ENCODE measurements at regions not wholly inside any gene's neighbourhood (a gene's known extent, or its start where the extent isn't known, plus 50 kb on each side); places are given as distances from the start of the nearest gene placed in this dataset.

DNA sequence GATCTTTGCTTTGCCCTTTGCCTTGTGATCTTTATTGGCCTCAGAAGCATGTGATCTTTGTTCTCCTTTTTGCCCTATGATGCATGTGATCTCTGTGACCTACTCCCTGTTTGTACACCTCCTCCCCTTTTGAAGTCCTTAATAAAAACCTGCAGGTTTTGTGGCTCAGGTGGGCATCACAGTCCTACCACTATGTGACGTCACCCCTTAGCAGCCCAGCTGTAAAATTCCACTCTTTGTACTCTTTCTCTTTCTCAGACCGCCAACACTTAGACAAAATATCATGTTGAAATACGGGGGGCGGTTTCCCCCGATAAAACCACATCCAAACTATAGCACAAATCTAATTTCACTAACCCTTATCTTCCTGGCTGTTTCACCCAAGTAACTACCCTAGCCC lies 76.7 kb upstream of the RAPGEF4 start:
- H3K27ac Mint-ChIP-seq = no peak overlapping the region
- H3K4me3 Mint-ChIP-seq = no peak overlapping the region
- H3K27me3 Mint-ChIP-seq = peaks cover 3% of the 10 kb centered on the region
- peaks cover 21% of the 10 kb centered on the region for H3K9me3 Mint-ChIP-seq
- no peak for DNase-seq
- intact Hi-C loops (cut with micrococcal nuclease) = no loop called here
- ChIA-PET POLR2A (no interaction called here), CTCF (no interaction called here)
- H3K4me1 Mint-ChIP-seq (ENCODE audit: low read depth) = no peaks in the 10 kb centered on the region
- H3K36me3 Mint-ChIP-seq = peaks cover 1% of the 10 kb centered on the region

DNA sequence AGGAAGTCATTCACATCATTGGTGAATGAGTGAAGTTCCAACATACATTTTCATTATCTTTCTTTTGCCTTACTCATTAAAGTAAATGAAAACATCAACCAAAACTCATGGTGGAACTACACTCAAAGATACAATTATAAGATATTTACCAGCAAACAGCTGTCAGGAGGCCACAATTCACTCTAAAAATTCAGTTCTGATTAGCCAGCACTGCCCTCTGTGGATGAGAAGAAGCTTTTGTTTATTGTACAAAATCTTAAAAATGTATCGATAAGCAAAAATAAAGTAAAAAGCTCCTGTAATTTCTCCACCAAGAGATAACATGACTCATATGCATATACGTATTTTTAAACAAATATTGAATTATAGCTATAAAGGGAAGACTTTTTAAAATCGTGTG lies 73.5 kb upstream of the RAPGEF4 start:
- DNase-seq = no peak
- intact Hi-C loops (cut with micrococcal nuclease) = no loop called here
- peaks cover 39% of the 10 kb centered on the region for H3K9me3 Mint-ChIP-seq
- no peak overlapping the region for H3K27ac Mint-ChIP-seq
- CTCF ChIA-PET = no interaction called here
- H3K36me3 Mint-ChIP-seq = peaks cover 7% of the 10 kb centered on the region
- H3K27me3 Mint-ChIP-seq = peaks cover 3% of the 10 kb centered on the region
- POLR2A ChIA-PET = no interaction called here
- no peak overlapping the region for H3K4me3 Mint-ChIP-seq
- no peaks in the 10 kb centered on the region for H3K4me1 Mint-ChIP-seq (ENCODE audit: low read depth)

GRCh38 chr2:172664766-172665165 lies 70.9 kb upstream of the RAPGEF4 start:
- H3K4me1 Mint-ChIP-seq (ENCODE audit: low read depth) = no peaks in the 10 kb centered on the region
- peaks cover 6% of the 10 kb centered on the region for H3K36me3 Mint-ChIP-seq
- no peak for DNase-seq
- ChIA-PET POLR2A (no interaction called here), CTCF (no interaction called here)
- peaks cover 6% of the 10 kb centered on the region for H3K27me3 Mint-ChIP-seq
- H3K9me3 Mint-ChIP-seq = peaks cover 24% of the 10 kb centered on the region
- no peak overlapping the region for H3K4me3 Mint-ChIP-seq
- intact Hi-C loops (cut with micrococcal nuclease) = no loop called here
- no peak overlapping the region for H3K27ac Mint-ChIP-seq

GRCh38 chr2:172667581-172668325 lies 67.9 kb upstream of the RAPGEF4 start:
- H3K4me1 Mint-ChIP-seq (ENCODE audit: low read depth) = no peaks in the 10 kb centered on the region
- H3K36me3 Mint-ChIP-seq = peaks cover 6% of the 10 kb centered on the region
- H3K4me3 Mint-ChIP-seq = no peak overlapping the region
- peaks cover 18% of the 10 kb centered on the region for H3K9me3 Mint-ChIP-seq
- DNase-seq = no peak
- ChIA-PET POLR2A (no interaction called here), CTCF (no interaction called here)
- intact Hi-C loops (cut with micrococcal nuclease) = no loop called here
- H3K27me3 Mint-ChIP-seq = peaks cover 3% of the 10 kb centered on the region
- no peak overlapping the region for H3K27ac Mint-ChIP-seq

- intact Hi-C loops (cut with micrococcal nuclease) = no loop called here
- ChIA-PET POLR2A (no interaction called here), CTCF (interaction anchor here (0.6 to 1.4 kb wide), 2 partner anchors 39 to 662 kb away, joined by 3 to 6 read pairs; no protein-coding TSS in a partner anchor)
- no peaks in the 10 kb centered on the region for H3K4me1 Mint-ChIP-seq (ENCODE audit: low read depth)
- H3K27ac Mint-ChIP-seq = no peak overlapping the region
- H3K27me3 Mint-ChIP-seq = peaks cover 5% of the 10 kb centered on the region
- H3K36me3 Mint-ChIP-seq = peaks cover 1% of the 10 kb centered on the region
- H3K9me3 Mint-ChIP-seq = peaks cover 16% of the 10 kb centered on the region
- H3K4me3 Mint-ChIP-seq = no peak overlapping the region
- no peak for DNase-seq
Measured at GRCh38 chr2:172671501-172671900, 64.1 kb upstream of the RAPGEF4 start.

- peaks cover 5% of the 10 kb centered on the region for H3K27me3 Mint-ChIP-seq
- intact Hi-C loops (cut with micrococcal nuclease) = no loop called here
- H3K4me3 Mint-ChIP-seq = no peak overlapping the region
- H3K9me3 Mint-ChIP-seq = peaks cover 10% of the 10 kb centered on the region
- no peaks in the 10 kb centered on the region for H3K36me3 Mint-ChIP-seq
- H3K27ac Mint-ChIP-seq = no peak overlapping the region
- CTCF ChIA-PET = interaction anchor here (0.7 kb wide), 1 partner anchor 27 kb away, joined by 4 read pairs; no protein-coding TSS in a partner anchor
- DNase-seq = no peak
- POLR2A ChIA-PET = no interaction called here
- no peaks in the 10 kb centered on the region for H3K4me1 Mint-ChIP-seq (ENCODE audit: low read depth)
Measured at GRCh38 chr2:172672114-172672513, 63.5 kb upstream of the RAPGEF4 start.

DNA sequence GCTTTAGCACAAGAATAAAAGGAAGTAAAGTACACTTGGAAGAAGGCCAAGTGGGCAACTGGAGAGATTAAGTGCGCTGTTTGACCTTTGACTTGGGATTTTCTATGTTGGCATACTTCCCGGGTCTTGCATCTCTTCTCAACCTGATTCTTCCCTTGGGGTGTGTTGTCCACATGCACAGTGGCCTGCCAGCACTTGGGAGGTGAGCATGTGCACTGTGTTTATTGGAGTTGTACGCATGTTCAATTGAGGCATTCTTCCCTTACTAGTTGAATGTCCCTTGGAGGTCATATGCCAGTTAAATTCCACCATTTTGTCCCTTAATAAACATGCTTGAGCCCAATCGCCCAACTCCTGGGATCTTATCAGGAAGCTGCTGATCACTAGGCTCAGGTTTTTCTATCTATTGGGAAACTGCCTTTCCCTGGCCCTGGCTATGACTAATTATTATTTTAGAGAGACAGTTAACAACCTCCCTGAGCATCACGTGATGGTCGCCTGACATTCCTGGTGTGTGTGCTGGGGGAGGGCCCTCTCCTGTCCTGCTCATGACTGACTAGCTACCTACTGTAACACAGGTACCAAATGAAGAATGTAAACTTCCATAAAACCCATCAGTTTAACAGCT lies 62.5 kb upstream of the RAPGEF4 start:
- no peak for DNase-seq
- no peak overlapping the region for H3K27ac Mint-ChIP-seq

DNA sequence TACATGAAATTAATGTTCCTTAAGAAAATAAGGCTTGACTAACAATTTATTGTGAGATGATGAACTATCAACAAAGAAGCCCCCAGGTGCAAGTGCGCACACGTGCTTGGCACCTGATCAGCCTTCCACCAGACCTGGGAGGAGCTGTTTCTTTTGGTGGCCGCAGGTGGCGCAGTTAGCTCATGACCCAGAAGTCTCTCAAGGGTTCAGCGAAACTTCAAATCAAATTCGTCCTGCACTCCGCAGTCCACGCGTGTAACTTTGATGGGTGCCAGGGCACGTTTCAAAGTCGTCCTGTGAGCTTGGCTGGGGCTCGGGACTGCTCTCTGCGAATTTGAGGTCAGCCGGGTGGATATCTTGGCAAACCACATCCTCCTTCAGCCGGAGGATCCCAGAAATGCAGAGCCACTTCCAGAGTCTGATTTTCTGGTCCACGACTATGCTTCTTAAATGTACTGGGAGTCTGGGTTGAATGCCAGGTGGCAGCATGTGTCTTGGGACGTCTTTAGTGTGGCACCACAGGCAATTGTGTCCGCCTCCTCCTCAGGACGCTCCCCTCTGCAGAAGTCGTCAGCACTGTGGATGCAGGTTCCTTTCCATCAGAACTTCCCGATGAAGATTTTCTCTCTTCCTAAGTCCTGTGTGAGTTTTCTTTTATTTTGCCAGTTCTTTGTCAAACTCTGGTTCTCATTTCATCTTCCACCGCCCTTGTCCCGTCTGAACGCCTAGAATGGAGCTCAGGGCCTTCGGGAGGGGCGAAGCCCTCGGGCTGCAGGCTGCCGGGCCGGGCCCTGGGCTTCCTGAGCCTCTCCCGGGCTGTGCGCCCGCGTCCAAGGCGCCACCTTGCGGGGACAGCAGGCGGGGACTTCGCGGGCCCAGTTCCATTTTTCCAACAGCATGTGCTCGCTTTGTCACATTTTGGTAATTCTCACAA lies 61.3 kb upstream of the RAPGEF4 start:
- peaks cover 9% of the 10 kb centered on the region for H3K9me3 Mint-ChIP-seq
- H3K4me3 Mint-ChIP-seq = no peak overlapping the region
- no peak overlapping the region for H3K27ac Mint-ChIP-seq
- POLR2A ChIA-PET = no interaction called here
- no peaks in the 10 kb centered on the region for H3K36me3 Mint-ChIP-seq
- intact Hi-C loops (cut with micrococcal nuclease) = no loop called here
- DNase-seq = peak; percentile 50
- CTCF ChIA-PET = interaction anchor here (0.9 to 2.8 kb wide), 3 partner anchors 13 to 93 kb away, joined by 3 to 12 read pairs (median 4); no protein-coding TSS in a partner anchor
- no peaks in the 10 kb centered on the region for H3K4me1 Mint-ChIP-seq (ENCODE audit: low read depth)
- H3K27me3 Mint-ChIP-seq = peaks cover 5% of the 10 kb centered on the region

More for the DNA sequence above, 62.5 kb upstream of the RAPGEF4 start:
- Mint-ChIP-seq H3K9me3 (peaks cover 9% of the 10 kb centered on the region), H3K4me1 (ENCODE audit: low read depth) (no peaks in the 10 kb centered on the region), H3K36me3 (no peaks in the 10 kb centered on the region), H3K4me3 (no peak overlapping the region), H3K27me3 (peaks cover 5% of the 10 kb centered on the region)
- CTCF ChIA-PET = interaction anchor here (0.7 to 2.8 kb wide), 4 partner anchors 12 to 596 kb away, joined by 3 to 12 read pairs (median 4); no protein-coding TSS in a partner anchor
- intact Hi-C loops (cut with micrococcal nuclease) = no loop called here
- POLR2A ChIA-PET = no interaction called here

GRCh38 chr2:172674968-172675303 lies 60.7 kb upstream of the RAPGEF4 start:
- H3K27ac Mint-ChIP-seq = no peak overlapping the region
- H3K4me1 Mint-ChIP-seq (ENCODE audit: low read depth) = no peaks in the 10 kb centered on the region
- H3K36me3 Mint-ChIP-seq = no peaks in the 10 kb centered on the region
- CTCF ChIA-PET = interaction anchor here (0.7 to 2.8 kb wide), 3 partner anchors 32 to 94 kb away, joined by 3 to 12 read pairs (median 3); no protein-coding TSS in a partner anchor
- H3K9me3 Mint-ChIP-seq = peaks cover 9% of the 10 kb centered on the region
- POLR2A ChIA-PET = no interaction called here
- H3K27me3 Mint-ChIP-seq = peaks cover 2% of the 10 kb centered on the region
- H3K4me3 Mint-ChIP-seq = no peak overlapping the region
- intact Hi-C loops (cut with micrococcal nuclease) = no loop called here
- DNase-seq = no peak

DNA sequence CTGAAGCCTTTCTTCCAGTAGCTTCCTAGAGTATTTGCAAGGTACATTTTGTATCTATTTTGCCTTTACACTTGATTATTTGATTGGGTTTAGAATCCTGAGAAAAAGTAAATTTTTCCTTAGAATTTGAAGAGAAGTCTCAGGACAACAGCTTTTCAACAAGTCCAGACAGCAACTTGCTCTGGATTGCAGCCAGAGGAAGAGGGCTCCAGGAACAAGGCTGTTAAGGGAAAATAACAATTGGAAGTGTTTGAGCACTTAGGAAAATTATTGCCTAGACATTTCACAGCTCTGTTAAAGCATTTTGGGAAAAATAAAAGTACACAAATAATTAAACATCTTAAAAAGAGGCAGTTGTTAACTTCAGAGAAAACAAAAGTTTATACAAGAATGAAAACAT lies 58.3 kb upstream of the RAPGEF4 start:
- Mint-ChIP-seq H3K36me3 (no peaks in the 10 kb centered on the region), H3K4me3 (no peak overlapping the region), H3K27ac (no peak overlapping the region), H3K27me3 (peaks cover 2% of the 10 kb centered on the region), H3K9me3 (peaks cover 9% of the 10 kb centered on the region), H3K4me1 (ENCODE audit: low read depth) (no peaks in the 10 kb centered on the region)
- DNase-seq = no peak
- intact Hi-C loops (cut with micrococcal nuclease) = no loop called here
- CTCF ChIA-PET = no interaction called here
- POLR2A ChIA-PET = no interaction called here

- peaks cover 4% of the 10 kb centered on the region for H3K36me3 Mint-ChIP-seq
- H3K27me3 Mint-ChIP-seq = no peaks in the 10 kb centered on the region
- CTCF ChIA-PET = no interaction called here
- H3K9me3 Mint-ChIP-seq = peaks cover 14% of the 10 kb centered on the region
- no peak overlapping the region for H3K4me3 Mint-ChIP-seq
- no peak for DNase-seq
- no peak overlapping the region for H3K27ac Mint-ChIP-seq
- POLR2A ChIA-PET = no interaction called here
- no peaks in the 10 kb centered on the region for H3K4me1 Mint-ChIP-seq (ENCODE audit: low read depth)
- intact Hi-C loops (cut with micrococcal nuclease) = no loop called here
Measured at GRCh38 chr2:172680436-172681068, 55.1 kb upstream of the RAPGEF4 start.

DNA sequence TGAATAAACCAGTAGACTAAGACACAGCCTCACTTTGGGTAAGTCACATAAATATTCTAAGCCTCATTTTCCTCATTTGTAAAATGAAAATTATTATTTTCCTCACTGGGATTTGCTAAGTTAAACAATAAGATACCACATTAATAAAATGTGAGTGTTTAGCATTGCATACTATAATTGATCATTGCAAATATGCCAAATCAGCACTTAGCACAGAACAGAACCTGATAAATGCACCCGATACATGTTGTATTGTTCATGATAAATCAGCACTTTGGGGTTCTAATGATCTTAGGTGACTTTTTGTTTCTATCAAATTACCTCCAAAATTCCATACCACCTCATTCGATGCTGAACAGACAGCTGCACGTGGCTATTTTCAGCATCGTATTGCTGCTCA lies 50.2 kb upstream of the RAPGEF4 start:
- intact Hi-C loops (cut with micrococcal nuclease) = no loop called here
- DNase-seq = no peak
- Mint-ChIP-seq H3K36me3 (peaks cover 8% of the 10 kb centered on the region), H3K27me3 (peaks cover 5% of the 10 kb centered on the region), H3K4me3 (no peak overlapping the region), H3K27ac (no peak overlapping the region), H3K4me1 (ENCODE audit: low read depth) (peaks cover 3% of the 10 kb centered on the region), H3K9me3 (peaks cover 10% of the 10 kb centered on the region)
- ChIA-PET CTCF (no interaction called here), POLR2A (no interaction called here)

All from activated CD4-positive, alpha-beta memory T cell treated with anti-CD3 and anti-CD28 coated beads for 36 hours (primary cell).